Small intestine (tissue), 7 donors: ENCODE measurements at regions not wholly inside any gene's neighbourhood (a gene's known extent, or its start where the extent isn't known, plus 50 kb on each side); places are given as distances from the start of the nearest gene placed in this dataset.
"Not testable (repeated sequence)": the region's sequence is repeated elsewhere in the genome, so short reads cannot be mapped to it uniquely, and the experiment has no call there.

Source experiments
- DNase-seq, 2 donors: peaks; one replicate each; pipeline versions ENCODE4 v3.0.0 to v3.0.0-alpha.2; 2013
- FAIRE-seq: peaks from 2 replicates; lab custom pipeline; 2012; peaks lifted over from hg19 to GRCh38; lab: Jason Lieb, UNC
- H3K27ac ChIP-seq, 3 donors: one replicate each; pipeline ENCODE4 v1.5.1; 2013; ENCODE audit warnings: low read length in 2 of 3, mild to moderate bottlenecking in 2 of 3, control low read depth in 1 of 3, inconsistent platforms in 1 of 3, low read depth in 1 of 3, moderate library complexity in 1 of 3
- H3K27me3 ChIP-seq, 3 donors: one replicate each; pipeline ENCODE4 v1.6.1; 2013; ENCODE audit warnings: low read length in 3 of 3, inconsistent platforms in 1 of 3; ENCODE audit not compliant: control insufficient read depth in 3 of 3, insufficient read depth in 3 of 3
- H3K36me3 ChIP-seq, 3 donors: one replicate each; pipeline ENCODE4 v1.6.1; 2013; ENCODE audit warnings: low read length in 3 of 3, inconsistent platforms in 1 of 3, low read depth in 1 of 3, mild to moderate bottlenecking in 1 of 3, moderate library complexity in 1 of 3; ENCODE audit not compliant: control insufficient read depth in 3 of 3, insufficient read depth in 2 of 3
- H3K4me1 ChIP-seq, 3 donors: one replicate each; pipeline ENCODE4 v1.6.1; 2013; ENCODE audit warnings: low read length in 2 of 3, inconsistent platforms in 1 of 3, low read depth in 1 of 3, mild to moderate bottlenecking in 1 of 3, moderate library complexity in 1 of 3; ENCODE audit not compliant: control insufficient read depth in 3 of 3, insufficient read depth in 2 of 3
- H3K4me3 ChIP-seq, 3 donors: one replicate each; pipeline ENCODE4 v1.5.1; 2013; ENCODE audit warnings: low read length in 3 of 3, control low read depth in 1 of 3, inconsistent platforms in 1 of 3, low read depth in 1 of 3, mild to moderate bottlenecking in 1 of 3, moderate library complexity in 1 of 3
- H3K9me3 ChIP-seq, 2 donors: one replicate each; pipeline ENCODE4 v1.6.1; 2013; ENCODE audit warnings: low read depth in 1 of 2, low read length in 1 of 2; ENCODE audit not compliant: control insufficient read depth in 2 of 2, insufficient read depth in 1 of 2
- WGBS, 3 donors: extraction: QIAGEN DNeasy Blood & Tissue Kit; methylation state at CpG; one replicate each; pipeline ENCODE4 v1.1.7; 2013; 5-methylcytosine and 5-hydroxymethylcytosine counted together
- donor health status: healthy with polysubstance abuse.
- donor health status: control.
- donor health status: control.
- donor health status: Bipolar disorder and iron deficiency.
- donor health status: healthy.

DNA sequence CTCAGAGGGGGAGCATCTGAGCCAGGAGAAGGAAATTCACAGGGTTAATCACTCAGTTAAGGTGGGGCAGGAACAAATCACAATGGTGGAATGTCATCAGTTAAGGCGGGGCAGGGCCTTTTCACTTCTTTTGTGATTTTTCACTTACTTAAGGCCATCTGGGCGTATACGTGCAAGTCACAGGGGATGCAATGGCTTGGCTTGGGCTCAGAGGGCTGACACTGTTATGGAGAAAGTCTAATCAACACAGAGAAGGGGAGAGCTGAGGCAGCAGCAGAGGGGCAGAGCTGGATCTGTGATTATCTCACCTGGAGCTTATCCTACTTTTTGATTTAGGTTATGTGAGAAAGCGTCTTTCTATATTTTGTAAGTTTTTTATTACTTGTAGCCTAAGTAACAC lies 350.1 kb downstream of the NSUN3 start:
- WGBS, 3 donors, result 76 to 86% (median 78%) methylated on average over 4 of the region's 4 CpGs
- H3K27ac ChIP-seq, H3K9me3 ChIP-seq, H3K36me3 ChIP-seq, H3K27me3 ChIP-seq, FAIRE-seq, H3K4me1 ChIP-seq, DNase-seq, H3K4me3 ChIP-seq: not testable (repeated sequence)

DNA sequence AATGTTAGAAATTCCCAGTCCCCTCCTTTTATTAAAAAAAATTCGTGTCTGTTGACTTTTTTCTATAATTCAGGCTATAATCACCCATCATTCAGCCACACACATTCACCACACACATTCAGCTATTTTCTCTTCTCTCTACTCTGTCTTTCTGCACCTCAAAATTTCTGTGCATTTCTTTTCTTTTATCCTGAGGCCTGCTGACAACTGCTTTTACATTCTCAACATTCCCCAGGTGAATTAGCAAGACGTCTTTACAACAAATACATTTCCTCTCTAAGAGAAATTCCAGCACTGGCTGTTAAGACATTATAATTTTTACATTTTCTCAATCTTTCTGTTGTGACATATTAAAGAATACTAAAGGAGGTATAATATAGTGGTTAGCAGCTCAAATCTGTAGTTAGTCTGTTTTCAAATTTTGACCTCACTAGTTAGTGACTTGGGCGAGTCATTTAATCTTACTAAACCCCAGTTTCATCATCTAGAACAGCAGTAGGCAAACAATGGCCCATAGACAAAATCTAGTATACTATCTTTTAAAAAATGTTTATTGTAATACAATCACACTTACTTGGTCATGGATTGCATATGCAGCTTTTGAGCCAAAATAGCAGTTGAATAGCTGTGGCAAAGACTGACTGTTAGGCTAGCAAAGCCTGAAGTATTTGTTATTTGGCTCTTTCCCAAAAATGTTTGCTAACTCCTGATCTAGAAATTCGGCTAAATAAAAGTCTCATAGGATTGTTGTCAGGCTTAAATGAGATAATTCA lies 350.7 kb downstream of the NSUN3 start:
- DNase-seq (no peak), FAIRE-seq (no peak)
- peaks cover 0 to 2% of the 10 kb centered on the region in 2 donors for H3K9me3 ChIP-seq
- H3K4me3 ChIP-seq, result no peak overlapping the region
- no peaks in the 10 kb centered on the region for H3K27me3 ChIP-seq
- no peaks in the 10 kb centered on the region for H3K36me3 ChIP-seq
- no peaks in the 10 kb centered on the region for H3K4me1 ChIP-seq
- H3K27ac ChIP-seq, result no peak overlapping the region
- WGBS, 3 donors, result 57 to 64% (median 60%) methylated on average over 4 of the region's 4 CpGs

DNA sequence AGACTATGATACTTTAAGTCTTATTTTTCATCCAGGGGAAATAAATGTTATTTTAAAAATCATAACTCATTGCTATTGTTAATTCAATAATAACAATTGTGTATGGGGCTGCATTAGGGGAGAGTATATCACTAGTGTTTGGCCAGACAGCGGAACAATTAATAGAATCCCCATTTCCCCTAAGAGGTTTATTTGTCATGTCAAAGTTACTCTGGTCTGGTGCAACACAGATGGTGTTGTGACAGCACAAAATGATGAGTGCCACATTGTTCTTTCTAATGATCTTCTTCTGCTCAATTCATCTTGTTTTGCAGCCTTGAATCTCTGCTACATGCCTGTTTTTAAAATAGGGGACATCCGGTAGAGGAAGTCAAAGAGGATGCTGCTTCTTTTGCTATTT lies 351.6 kb downstream of the NSUN3 start:
- Histone ChIP-seq H3K4me3 (no peak overlapping the region), H3K4me1 (no peaks in the 10 kb centered on the region), H3K27me3 (no peaks in the 10 kb centered on the region), H3K27ac (no peak overlapping the region), H3K9me3 (peaks cover 0 to 2% of the 10 kb centered on the region in 2 donors), H3K36me3 (no peaks in the 10 kb centered on the region)
- WGBS, 3 donors, result 43 to 91% (median 83%) methylated on average over 2 of the region's 2 CpGs
- no peak for FAIRE-seq
- DNase-seq, result no peak

DNA sequence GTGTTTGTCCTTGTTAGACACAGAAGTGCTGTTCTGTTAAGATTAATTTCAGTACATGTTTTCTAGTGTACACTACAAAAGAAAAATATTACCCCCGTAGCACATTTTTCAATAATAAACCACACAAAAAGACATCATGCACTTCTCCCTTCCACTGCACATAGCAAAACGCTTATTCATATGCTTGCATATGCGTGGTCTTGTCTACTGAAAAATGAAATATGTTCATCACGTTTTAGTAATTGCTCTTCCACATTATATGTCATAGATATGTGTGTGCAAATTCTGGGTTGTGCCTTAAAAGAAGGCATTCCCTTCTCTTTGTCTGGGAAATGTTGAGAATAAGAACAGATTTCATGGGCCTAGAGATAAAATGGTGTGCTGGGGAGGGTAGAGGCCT lies 353.9 kb downstream of the NSUN3 start:
- H3K36me3 ChIP-seq, result no peaks in the 10 kb centered on the region
- WGBS, 3 donors, result 78 to 79% (median 79%) methylated on average over 4 of the region's 4 CpGs
- no peak for DNase-seq
- FAIRE-seq, result no peak
- H3K9me3 ChIP-seq, result peaks cover 0 to 2% of the 10 kb centered on the region in 2 donors
- H3K27ac ChIP-seq, result no peak overlapping the region
- no peaks in the 10 kb centered on the region for H3K27me3 ChIP-seq
- H3K4me1 ChIP-seq, result no peaks in the 10 kb centered on the region
- no peak overlapping the region for H3K4me3 ChIP-seq

DNA sequence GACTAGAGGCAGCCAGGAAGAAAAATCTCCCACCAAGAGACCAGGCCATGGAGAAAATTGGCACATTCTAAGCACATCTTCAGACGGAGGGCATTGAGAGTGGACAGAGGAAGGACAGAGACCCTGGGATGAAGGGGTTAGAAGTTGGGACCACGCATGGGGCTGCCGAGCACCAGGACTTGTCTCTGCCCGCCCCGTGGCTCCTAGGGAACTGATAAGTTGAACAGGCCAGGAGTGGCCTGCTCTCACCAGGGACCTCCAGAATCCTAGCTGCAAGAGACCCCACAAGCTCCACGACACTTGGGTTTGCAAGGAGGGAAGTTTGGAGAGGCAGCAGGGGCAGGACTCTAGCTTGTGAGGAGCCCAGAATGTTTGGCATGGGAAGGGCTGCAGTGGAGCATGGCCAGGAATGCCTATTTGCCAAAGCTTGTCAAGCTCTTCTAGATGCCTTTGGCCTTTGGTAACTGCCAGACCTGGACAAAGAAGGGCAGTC lies 355.1 kb downstream of the NSUN3 start:
- H3K36me3 ChIP-seq, result no peaks in the 10 kb centered on the region
- no peak overlapping the region for H3K4me3 ChIP-seq
- H3K9me3 ChIP-seq, result peaks cover 0 to 2% of the 10 kb centered on the region in 2 donors
- no peaks in the 10 kb centered on the region for H3K4me1 ChIP-seq
- H3K27me3 ChIP-seq, result no peaks in the 10 kb centered on the region
- DNase-seq (no peak), FAIRE-seq (no peak)
- WGBS, 3 donors, result 83 to 92% (median 85%) methylated on average over 6 of the region's 6 CpGs
- no peak overlapping the region for H3K27ac ChIP-seq

DNA sequence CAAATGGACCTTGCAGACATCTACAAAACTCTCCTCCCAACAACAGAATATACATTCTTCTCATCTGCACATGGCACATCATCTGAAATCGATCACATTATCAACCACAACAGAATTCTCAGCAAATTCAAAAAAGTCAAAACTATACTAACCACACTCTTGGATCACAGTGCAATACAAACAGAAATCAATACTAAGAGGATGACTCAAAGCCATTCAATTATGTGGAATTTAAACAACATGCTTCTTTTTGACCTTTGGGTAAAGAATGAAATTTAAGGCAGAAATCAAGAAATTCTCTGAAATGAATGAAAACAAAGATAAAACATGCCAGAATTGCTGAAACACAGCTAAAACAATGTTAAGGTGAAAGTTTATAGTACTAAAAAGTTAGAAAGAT lies 358.1 kb downstream of the NSUN3 start:
- Histone ChIP-seq H3K36me3 (no peaks in the 10 kb centered on the region), H3K9me3 (peaks cover under 1 to 2% of the 10 kb centered on the region in 2 donors), H3K27me3 (no peaks in the 10 kb centered on the region), H3K4me3 (no peak overlapping the region), H3K4me1 (no peaks in the 10 kb centered on the region), H3K27ac (no peak overlapping the region)
- WGBS, 3 donors, result 71 to 86% (median 77%) methylated on average over 1 of the region's 1 CpG
- no peak for FAIRE-seq
- DNase-seq, result no peak

DNA sequence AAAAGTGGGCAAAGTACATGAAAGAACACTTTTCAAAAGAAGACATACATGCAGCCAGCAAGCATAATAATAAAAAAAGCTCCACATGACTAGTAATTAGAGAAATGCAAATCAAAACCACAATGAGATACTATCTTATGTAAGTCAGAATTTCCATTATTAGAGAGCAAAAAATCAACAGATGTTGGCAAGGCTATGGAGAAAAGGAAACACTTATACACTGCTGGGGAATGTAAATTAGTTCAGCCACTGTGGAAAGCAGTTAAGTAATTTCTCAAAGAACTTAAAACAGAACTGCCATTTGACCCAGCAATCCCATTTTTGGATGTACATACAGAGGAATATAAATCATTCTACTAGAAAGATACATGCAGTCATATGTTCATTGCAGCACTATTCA lies 360.7 kb downstream of the NSUN3 start:
- Histone ChIP-seq H3K27ac (no peak overlapping the region), H3K4me3 (no peak overlapping the region), H3K4me1 (no peaks in the 10 kb centered on the region), H3K36me3 (no peaks in the 10 kb centered on the region), H3K27me3 (no peaks in the 10 kb centered on the region), H3K9me3 (peaks cover 0 to 8% of the 10 kb centered on the region in 2 donors)
- FAIRE-seq (no peak), DNase-seq (no peak)

DNA sequence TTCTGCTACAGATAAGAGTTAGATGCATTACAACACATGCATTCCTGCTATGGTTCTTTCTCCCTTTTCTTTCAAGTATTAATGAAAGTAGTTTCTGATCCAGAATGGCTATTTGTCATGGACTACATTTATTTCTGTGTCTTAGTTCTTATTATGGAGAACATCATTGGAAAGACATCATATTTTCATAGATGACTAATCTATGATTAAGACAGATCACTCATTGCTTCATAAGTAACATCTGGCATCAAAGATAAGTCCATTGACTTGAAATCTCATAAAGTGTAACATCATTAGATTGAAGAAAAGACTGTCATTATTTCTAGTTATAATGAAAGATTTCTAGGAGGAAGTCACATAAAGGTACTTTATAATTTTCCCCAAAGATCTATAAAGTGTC lies 366.7 kb downstream of the NSUN3 start:
- Histone ChIP-seq H3K4me1 (no peaks in the 10 kb centered on the region), H3K36me3 (no peaks in the 10 kb centered on the region), H3K9me3 (peaks cover 0 to 8% of the 10 kb centered on the region in 2 donors), H3K4me3 (no peak overlapping the region), H3K27me3 (no peaks in the 10 kb centered on the region), H3K27ac (no peak overlapping the region)
- FAIRE-seq (no peak), DNase-seq (no peak)
